ENCODE measurements at regions not wholly inside any gene's neighbourhood (a gene's known extent, or its start where the extent isn't known, plus 50 kb on each side); places are given as distances from the start of the nearest gene placed in this dataset.

GRCh38 chr6:77383026-77383425, 80.3 kb downstream of the HTR1B start:
- TF ChIP-seq CTCF (IDR thresholded peaks at IDR 0.05; ENCODE audit: unreplicated experiment): no peak
- peaks cover 5% of the 10 kb centered on the region for H3K9me3 Mint-ChIP-seq (ENCODE audit: low read depth, unreplicated experiment)
- DNase-seq: no peak
- no peaks in the 10 kb centered on the region for H3K27me3 Mint-ChIP-seq (ENCODE audit: unreplicated experiment)
- no peak overlapping the region for H3K4me3 Mint-ChIP-seq (ENCODE audit: low read depth, unreplicated experiment)
- H3K36me3 Mint-ChIP-seq (ENCODE audit: insufficient read depth, unreplicated experiment): no peaks in the 10 kb centered on the region
- H3K27ac Mint-ChIP-seq (ENCODE audit: unreplicated experiment): no peak overlapping the region
- BruUV-seq (replicated peaks): no TSS peak
- H3K4me1 Mint-ChIP-seq (ENCODE audit: low read depth, unreplicated experiment): no peaks in the 10 kb centered on the region
- CTCF ChIA-PET: no interaction called here
- intact Hi-C loops (cut with micrococcal nuclease; ENCODE audit: unreplicated experiment): no loop called here

- Mint-ChIP-seq H3K4me3 (ENCODE audit: low read depth, unreplicated experiment) (no peak overlapping the region), H3K27me3 (ENCODE audit: unreplicated experiment) (no peaks in the 10 kb centered on the region), H3K4me1 (ENCODE audit: low read depth, unreplicated experiment) (no peaks in the 10 kb centered on the region), H3K9me3 (ENCODE audit: low read depth, unreplicated experiment) (peaks cover 3% of the 10 kb centered on the region), H3K27ac (ENCODE audit: unreplicated experiment) (no peak overlapping the region), H3K36me3 (ENCODE audit: insufficient read depth, unreplicated experiment) (peaks cover 1% of the 10 kb centered on the region)
- BruUV-seq (replicated peaks): no TSS peak
- no peak for TF ChIP-seq CTCF (IDR thresholded peaks at IDR 0.05; ENCODE audit: unreplicated experiment)
- intact Hi-C loops (cut with micrococcal nuclease; ENCODE audit: unreplicated experiment): no loop called here
- CTCF ChIA-PET: no interaction called here
- no peak for DNase-seq
Observed at GRCh38 chr6:77373955-77374354, 89.3 kb downstream of the HTR1B start.

- no peak for TF ChIP-seq CTCF (IDR thresholded peaks at IDR 0.05; ENCODE audit: unreplicated experiment)
- CTCF ChIA-PET: no interaction called here
- BruUV-seq (replicated peaks): no TSS peak
- Mint-ChIP-seq H3K36me3 (ENCODE audit: insufficient read depth, unreplicated experiment) (peaks cover 6% of the 10 kb centered on the region), H3K4me1 (ENCODE audit: low read depth, unreplicated experiment) (no peaks in the 10 kb centered on the region), H3K4me3 (ENCODE audit: low read depth, unreplicated experiment) (no peak overlapping the region), H3K27me3 (ENCODE audit: unreplicated experiment) (no peaks in the 10 kb centered on the region), H3K9me3 (ENCODE audit: low read depth, unreplicated experiment) (peaks cover 3% of the 10 kb centered on the region), H3K27ac (ENCODE audit: unreplicated experiment) (no peak overlapping the region)
- intact Hi-C loops (cut with micrococcal nuclease; ENCODE audit: unreplicated experiment): no loop called here
- no peak for DNase-seq
Observed at GRCh38 chr6:77371748-77372147, 91.5 kb downstream of the HTR1B start.

GRCh38 chr6:77368660-77369313, 94.5 kb downstream of the HTR1B start:
- intact Hi-C loops (cut with micrococcal nuclease; ENCODE audit: unreplicated experiment): no loop called here
- CTCF ChIA-PET: no interaction called here
- DNase-seq: peak; percentile 38
- TSS peak; percentile 37 for BruUV-seq (replicated peaks)
- Mint-ChIP-seq H3K4me1 (ENCODE audit: low read depth, unreplicated experiment) (no peaks in the 10 kb centered on the region), H3K36me3 (ENCODE audit: insufficient read depth, unreplicated experiment) (peaks cover 6% of the 10 kb centered on the region), H3K27me3 (ENCODE audit: unreplicated experiment) (no peaks in the 10 kb centered on the region), H3K4me3 (ENCODE audit: low read depth, unreplicated experiment) (peak overlapping the region; percentile 69), H3K9me3 (ENCODE audit: low read depth, unreplicated experiment) (peaks cover 7% of the 10 kb centered on the region), H3K27ac (ENCODE audit: unreplicated experiment) (no peak overlapping the region)
- TF ChIP-seq CTCF (IDR thresholded peaks at IDR 0.05; ENCODE audit: unreplicated experiment): no peak

All from Calu3 (cell line).